Frontal cortex (tissue), 3 donors: ENCODE measurements at regions not wholly inside any gene's neighbourhood (a gene's known extent, or its start where the extent isn't known, plus 50 kb on each side); places are given as distances from the start of the nearest gene placed in this dataset.

Experiments used
- DNase-seq, 2 donors: peaks; one replicate each; pipeline ENCODE4 v3.0.0; 2012; ENCODE audit warnings: low spot score in 2 of 2
- FAIRE-seq: peaks from 2 replicates; lab custom pipeline; 2012; peaks lifted over from hg19 to GRCh38; lab: Jason Lieb, UNC
- donor health status: control.
- donor health status: control.
- donor health status: control.

GRCh38 chr7:41039386-41039953 lies 663.4 kb downstream of the INHBA start:
- FAIRE-seq: no peak
- DNase-seq: no peak

GRCh38 chr7:41038211-41038610 lies 664.7 kb downstream of the INHBA start:
- FAIRE-seq (no peak), DNase-seq (no peak)

- FAIRE-seq: no peak
These were observed 665.2 kb downstream of the INHBA start for GRCh38 chr7:41037691-41038090.

GRCh38 chr7:41035794-41036193 lies 667.1 kb downstream of the INHBA start:
- no peak for DNase-seq
- no peak for FAIRE-seq

More at GRCh38 chr7:41037691-41038090, 665.2 kb downstream of the INHBA start:
- DNase-seq: no peak

GRCh38 chr7:41033500-41033899 lies 669.4 kb downstream of the INHBA start:
- FAIRE-seq (no peak), DNase-seq (no peak)

GRCh38 chr7:41030673-41031072 lies 672.2 kb downstream of the INHBA start:
- no peak for DNase-seq
- FAIRE-seq: no peak

- DNase-seq (no peak), FAIRE-seq (no peak)
These were observed 673.8 kb downstream of the INHBA start for GRCh38 chr7:41029072-41029499.

- FAIRE-seq: no peak
- no peak for DNase-seq
These were observed 674.3 kb downstream of the INHBA start for GRCh38 chr7:41028580-41028979.

- FAIRE-seq: no peak
- no peak for DNase-seq
These were observed 675.3 kb downstream of the INHBA start for GRCh38 chr7:41027428-41028115.

GRCh38 chr7:41024126-41024525 lies 678.8 kb downstream of the INHBA start:
- DNase-seq (no peak), FAIRE-seq (no peak)

- FAIRE-seq (no peak), DNase-seq (no peak)
These were observed 682.8 kb downstream of the INHBA start for GRCh38 chr7:41020056-41020455.

- DNase-seq (no peak), FAIRE-seq (no peak)
These were observed 689.8 kb downstream of the INHBA start for GRCh38 chr7:41013117-41013516.

GRCh38 chr7:41012041-41012440 lies 690.8 kb downstream of the INHBA start:
- DNase-seq (no peak), FAIRE-seq (no peak)

- no peak for FAIRE-seq
- DNase-seq: no peak
These were observed 691.9 kb downstream of the INHBA start for GRCh38 chr7:41010967-41011366.

GRCh38 chr7:41010418-41010817 lies 692.5 kb downstream of the INHBA start:
- no peak for FAIRE-seq
- no peak for DNase-seq

GRCh38 chr7:41007811-41008210 lies 695.1 kb downstream of the INHBA start:
- DNase-seq: no peak
- no peak for FAIRE-seq

GRCh38 chr7:41007351-41007751 lies 695.5 kb downstream of the INHBA start:
- DNase-seq (no peak), FAIRE-seq (no peak)

GRCh38 chr7:41006306-41006995 lies 696.4 kb downstream of the INHBA start:
- FAIRE-seq: no peak
- no peak for DNase-seq

GRCh38 chr7:41005374-41005901 lies 697.5 kb downstream of the INHBA start:
- DNase-seq: no peak
- no peak for FAIRE-seq

- FAIRE-seq (no peak), DNase-seq (no peak)
These were observed 698.9 kb downstream of the INHBA start for GRCh38 chr7:41003977-41004376.

- no peak for FAIRE-seq
These were observed 699.3 kb downstream of the INHBA start for GRCh38 chr7:41003611-41003940.

More at GRCh38 chr7:41003611-41003940, 699.3 kb downstream of the INHBA start:
- DNase-seq: no peak
